Brain pericyte (primary cell): ENCODE measurements at regions not wholly inside any gene's neighbourhood (a gene's known extent, or its start where the extent isn't known, plus 50 kb on each side); places are given as distances from the start of the nearest gene placed in this dataset.

Experiments
- DNase-seq: peaks from one replicate; pipeline ENCODE4 v3.0.0-alpha.2; 2012; ENCODE audit warnings: low read depth, low spot score

DNA sequence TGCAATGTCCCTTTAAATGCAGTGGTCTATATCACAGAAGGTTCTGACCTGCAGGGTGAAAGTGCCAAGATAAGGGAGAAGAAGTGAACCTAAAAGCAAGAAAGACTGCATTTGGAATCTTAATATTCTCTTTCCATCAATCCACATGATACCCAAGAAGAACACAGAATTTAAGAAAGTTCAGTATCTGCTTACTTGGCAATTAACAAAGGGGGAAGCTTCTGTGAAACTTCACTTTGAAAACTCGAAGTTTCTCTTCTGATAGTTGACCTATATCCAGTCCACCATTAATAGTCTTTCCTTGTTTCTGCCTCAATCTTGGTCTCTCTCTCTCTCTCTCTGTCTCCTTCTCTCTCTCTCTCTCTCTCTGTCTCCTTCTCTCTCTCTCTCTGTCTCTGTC lies 592.0 kb downstream of the UTRN start:
- DNase-seq = no peak

DNA sequence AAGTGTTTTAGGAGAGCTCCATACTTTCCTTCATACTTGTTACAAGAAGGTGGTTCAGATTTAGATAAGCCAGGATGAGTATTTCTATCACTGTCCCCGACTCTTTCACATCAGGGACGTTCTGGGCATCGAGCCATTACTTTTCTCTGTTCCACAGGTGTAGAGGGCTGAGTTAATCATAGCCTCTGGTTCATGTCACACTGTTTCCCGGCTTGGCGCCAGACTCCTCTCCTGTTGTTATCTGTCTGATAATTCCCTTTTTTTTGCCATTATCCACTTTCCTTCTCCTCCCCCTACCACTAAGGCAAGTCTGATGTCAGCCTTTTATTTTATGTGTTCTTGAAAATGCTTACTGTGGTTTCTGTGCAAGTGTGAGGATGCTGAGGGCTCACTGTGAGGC lies 593.4 kb downstream of the UTRN start:
- DNase-seq = no peak

DNA sequence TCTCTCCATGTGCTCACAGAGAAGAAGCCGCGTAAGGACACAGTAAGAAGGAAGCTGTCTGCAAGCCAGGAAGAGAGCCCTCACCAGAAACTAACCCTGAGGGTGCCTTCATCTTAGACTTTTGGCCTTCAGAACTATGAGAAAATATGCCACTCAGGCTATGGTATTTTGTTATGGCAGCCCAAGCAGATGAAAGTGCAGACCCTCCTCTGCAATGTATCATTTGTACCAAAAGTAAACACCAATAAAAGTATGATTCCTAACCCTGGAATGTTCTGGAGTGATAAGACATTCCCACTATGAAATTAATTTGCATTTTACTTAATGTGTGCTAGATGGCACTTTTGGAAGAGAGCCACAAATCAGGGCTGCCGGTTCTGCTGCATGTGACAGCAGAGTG lies 594.3 kb downstream of the UTRN start:
- DNase-seq = no peak

DNA sequence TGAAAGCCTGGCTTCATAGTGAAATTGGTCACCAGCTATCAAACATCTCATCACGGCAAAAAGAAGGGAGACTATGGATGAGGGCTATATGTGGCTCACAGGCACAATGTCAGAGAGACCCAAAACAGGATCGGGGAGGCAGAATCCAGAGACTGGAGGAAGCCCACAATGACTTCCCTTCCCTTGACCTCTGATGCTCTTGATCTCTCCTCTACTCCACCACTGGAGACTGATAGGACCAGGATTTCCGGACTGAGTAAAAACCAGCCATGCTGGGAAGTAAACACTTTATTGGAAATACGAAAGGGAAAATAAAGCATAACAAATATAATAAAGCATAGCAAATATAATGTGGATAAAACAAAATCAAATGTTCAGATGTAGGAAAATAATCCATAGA lies 597.3 kb downstream of the UTRN start:
- no peak for DNase-seq

DNA sequence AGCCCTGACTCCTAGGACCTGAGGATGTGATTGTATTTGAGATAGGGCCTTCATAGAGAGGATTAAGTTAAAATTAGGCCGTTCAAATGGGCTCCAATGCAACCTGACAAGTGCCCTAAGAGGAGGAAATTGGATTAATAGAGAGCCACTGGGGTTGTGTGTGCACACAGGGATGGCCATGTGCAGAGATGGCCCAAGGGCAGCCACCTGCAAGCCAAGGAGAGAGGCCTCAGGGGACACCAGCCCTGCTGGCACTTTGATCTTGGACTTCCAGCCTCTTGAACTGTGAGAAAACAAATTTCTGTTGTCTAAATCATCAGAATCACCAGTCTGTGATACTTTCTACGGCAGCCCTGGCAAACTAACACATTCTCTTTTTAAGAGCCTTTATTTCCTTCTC lies 598.8 kb downstream of the UTRN start:
- DNase-seq = no peak

DNA sequence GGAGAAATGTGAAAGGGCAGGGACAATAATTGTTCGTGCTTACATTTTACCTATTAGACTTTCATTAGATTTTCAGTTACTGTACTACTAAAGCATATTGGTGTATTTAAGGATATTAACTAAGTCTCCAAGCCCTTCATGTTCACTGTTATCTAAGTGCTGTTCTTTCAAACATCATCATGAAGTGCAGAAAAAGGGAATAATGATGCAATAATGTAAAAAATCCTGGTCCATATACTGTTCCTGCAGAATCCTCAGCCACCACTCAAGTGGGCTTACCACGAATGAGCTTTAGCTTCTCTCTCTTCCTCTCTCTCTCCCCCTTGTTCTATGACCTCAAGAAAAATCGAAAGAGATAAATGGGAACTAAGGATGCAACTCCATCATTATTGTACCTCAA lies 600.7 kb downstream of the UTRN start:
- no peak for DNase-seq

DNA sequence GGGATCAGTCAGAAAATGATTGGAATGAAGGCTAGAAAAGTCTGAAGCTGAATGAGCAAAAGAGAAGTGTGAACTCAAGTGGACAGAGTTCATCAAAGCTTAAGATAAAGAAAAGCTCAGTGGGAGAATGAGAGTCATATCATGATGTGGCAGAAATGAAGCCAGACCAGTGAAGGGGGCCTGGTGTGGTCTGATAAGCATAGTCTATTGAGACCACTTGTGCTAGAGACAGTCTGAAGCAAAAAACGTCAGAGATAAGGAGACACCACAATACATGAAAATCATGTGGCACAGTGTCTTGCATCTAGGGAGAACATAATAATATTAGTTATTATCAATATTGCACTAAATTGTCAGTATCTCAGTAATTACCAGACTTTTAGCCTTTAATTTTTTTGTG lies 601.5 kb downstream of the UTRN start:
- no peak for DNase-seq

DNA sequence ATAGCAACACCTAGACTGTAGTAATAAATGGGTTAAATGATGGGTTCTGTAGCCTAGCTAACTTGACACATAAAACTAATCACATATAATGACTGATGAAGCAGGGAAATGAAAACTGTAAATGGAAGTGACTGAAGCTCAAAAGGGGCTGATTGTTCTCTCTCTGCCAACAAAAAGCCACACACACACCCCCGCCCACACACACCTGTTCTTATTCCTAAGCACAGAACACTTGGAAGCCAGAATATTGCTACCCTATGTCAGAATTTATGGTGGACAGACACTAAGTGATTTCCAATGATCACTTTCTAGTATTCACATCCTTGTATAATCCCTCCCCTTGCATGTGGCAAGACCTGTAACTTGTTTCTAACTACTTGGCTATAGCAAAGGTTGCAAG lies 603.5 kb downstream of the UTRN start:
- DNase-seq = no peak

DNA sequence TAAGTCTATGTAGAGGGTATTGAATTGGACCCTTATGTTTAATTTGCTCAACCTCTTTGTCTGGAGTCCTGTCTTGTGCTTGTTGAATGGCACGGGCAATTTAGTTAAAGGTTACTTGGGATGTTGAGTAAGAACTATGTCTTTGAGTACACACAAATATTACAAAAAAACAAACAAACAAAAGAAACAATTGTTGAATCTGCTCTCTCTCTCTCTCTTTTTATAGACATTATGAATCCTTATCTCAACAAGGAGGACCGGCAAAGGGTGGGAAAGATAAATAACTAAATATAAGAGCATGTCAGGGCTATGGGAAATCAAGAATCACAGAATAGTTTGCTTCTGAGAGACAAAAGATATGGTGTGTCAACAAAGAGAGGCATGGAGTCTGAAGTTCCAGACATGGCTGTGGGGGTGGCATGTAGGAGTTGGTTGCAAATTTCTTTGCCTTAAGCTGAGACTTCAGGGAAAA lies 608.6 kb downstream of the UTRN start:
- no peak for DNase-seq

DNA sequence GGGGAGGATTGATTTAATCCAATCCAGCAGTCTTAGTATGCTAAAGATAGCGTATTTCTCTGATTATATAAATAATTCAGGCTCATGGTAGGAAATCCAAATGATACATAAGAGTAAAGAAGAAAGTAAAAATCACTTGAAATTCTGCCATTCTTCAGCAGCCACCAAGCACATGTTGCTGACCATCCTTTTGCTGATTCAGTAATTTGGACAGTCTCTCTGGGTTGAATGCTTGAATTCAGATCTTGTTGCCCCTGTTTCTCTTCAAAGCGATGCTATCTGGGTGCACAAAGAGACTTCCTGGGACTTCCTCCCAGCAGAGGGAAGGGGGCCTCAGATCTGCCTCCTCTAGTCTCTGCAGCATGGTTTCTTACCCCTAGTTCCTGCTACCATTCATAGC lies 609.1 kb downstream of the UTRN start:
- DNase-seq = no peak

DNA sequence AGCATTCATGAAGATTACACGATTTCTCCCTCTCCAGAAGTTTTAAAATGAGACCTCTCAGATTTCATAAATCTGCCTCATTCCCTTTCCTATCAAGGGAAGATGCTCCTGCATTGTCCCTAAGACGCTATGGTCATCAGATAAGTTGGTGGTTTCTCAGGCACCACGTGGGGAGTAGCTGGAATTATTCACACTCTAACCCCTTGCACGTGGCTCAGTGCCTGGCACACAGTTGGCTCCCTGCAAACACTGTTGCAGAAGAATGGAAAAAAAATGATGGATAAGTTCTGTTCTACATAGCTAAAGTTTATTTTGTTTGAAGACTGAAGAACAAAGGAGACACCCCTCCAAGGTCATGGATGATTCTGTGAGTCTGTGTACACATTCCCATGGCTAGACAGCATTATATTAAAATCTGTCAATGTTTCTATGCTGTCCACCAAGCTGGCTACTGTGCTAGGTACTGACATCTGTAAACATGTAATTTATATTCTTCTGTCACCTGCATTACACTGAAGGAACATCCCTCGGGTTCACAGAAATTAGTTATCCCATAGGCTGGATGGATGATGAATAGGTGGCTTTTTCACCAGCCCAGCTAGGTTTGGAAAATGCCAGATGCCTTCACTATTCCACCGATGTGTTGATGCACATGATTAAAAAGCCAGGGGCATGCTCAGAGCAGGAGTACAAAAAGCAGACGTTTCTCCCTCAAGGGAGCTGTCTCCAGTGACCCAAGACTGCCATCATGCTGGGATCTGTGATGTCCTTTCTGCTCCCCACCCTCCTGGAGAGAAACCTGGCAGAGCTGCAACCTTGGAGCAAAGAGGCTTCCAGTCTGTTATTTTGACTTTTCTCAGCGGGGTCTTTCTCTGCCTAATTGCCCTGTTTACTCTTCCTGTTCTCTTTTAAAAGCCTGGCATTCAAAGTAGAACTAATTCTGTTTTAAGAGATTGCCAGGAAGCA lies 610.5 kb downstream of the UTRN start:
- no peak for DNase-seq

DNA sequence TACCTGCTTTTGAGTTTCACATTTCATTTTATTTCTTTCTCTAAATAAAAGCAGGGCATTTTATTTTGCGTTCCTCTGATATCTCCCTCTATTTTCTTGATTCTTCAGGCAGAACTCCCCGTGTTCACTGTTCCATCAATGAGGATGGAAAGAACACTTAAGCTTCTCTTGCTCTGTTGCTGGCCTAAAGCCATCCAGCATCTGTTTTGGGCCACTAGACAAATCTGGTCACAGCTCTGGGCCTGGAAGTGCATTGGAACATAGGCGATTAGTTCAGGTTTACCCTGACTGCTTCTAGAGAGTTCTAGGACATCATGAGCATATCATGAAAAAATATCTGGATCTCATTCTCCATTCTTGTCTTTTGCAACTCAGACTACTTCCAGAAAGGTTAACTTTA lies 611.2 kb downstream of the UTRN start:
- DNase-seq = no peak

DNA sequence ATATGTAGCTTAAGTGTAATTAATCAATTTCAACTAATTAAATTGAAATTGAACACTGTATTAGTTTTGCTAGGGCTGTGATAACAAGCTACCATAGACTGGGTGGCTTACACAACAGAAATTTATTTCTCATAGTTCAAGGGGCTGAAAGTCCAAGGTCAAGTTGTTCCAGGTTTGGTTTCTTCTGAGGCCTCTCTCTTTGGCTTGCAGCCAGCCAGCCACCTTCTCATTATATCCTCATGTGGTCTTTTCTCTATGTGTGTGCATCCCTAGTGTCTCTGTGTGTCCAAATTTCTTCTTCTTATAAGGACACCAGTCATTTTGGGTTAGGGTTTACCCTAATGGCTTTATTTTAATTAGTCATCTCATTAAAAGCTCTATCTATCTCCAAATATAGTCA lies 611.7 kb downstream of the UTRN start:
- DNase-seq = no peak

DNA sequence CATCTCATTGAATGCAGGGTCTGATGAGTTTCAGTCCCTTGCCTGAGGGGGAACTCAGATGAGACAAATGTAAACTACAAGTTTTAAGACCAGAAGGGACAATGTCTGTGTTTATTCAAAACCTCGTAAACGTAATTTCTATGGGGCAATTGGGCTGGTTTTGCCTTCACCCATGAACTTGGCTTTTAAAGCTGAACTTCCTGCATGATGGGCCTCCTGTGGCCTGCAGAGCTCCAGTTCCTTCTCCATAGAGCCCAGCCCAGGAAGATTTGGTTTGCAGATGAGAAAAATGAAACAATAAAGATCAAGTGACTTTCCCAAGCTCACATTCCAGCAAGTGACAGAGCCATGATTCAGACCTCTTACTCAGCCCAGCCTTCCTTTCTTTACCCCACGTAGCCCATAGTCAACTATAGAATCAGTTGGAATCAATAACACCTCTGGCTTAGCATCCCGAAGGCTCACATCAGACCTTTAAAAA lies 612.3 kb downstream of the UTRN start:
- DNase-seq = no peak

DNA sequence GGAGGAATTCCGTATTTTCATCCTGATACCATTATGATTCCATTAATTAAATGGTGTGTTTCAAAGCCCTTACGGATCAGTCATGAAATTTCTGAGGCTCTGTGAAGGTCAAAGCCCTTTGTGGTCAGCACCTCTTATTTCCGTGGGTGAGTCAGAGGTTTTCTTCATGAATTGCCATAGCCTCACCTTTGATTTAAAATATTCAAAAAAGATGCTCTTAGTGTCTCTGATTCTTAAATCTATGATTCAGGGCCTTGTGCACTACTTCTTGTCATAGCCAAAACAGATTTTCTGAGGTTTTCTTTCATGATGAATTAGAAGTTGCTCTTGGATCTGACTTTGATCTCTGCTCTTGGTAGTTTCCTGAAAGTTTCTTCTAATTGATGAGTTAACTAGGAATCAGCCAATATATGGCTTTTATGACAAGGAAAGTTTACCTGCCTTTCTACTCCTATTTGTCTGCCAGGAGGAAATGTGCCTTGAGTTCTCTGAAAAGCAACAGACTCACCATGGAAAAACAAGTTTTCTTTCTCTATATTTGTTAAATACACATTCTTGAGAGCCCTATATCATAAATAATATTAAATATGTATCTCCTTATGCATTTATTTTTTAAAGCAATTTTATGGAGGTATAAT lies 613.0 kb downstream of the UTRN start:
- no peak for DNase-seq

DNA sequence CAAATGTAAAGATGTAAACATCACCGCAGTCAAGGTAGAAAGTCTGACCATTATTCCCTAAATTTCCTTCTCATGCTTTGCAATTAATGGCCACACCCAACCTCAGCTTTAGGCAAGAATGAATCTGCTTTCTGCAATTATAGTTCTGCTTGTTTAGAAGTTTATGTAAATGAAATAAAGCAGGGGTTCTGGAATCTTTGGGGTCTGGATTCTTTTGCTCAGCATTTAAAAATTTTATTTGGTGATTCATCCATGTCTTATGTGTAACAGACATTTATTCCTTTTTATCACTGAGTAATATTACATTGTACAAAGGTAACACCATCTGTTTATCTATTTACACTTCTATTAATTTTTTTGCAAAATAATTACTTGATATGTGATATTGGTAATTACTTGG lies 613.6 kb downstream of the UTRN start:
- DNase-seq = no peak

DNA sequence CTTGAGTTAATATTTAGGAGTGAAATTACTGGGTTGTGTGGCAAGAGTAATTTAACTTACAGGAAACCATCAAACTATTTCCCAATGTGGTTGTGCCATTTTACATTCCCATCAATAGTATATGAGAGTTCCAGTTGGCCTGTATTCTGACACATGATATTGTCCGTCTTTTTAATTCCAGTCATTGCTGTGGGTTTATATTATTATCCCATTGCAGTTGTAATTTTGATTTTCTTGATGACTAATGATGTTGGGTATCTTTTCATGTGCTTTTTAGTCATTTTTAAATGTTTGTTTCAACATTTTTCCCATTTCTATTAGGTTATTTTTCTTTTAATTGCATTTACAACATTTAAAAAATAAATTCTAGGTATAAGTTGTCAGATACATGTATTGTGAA lies 614.0 kb downstream of the UTRN start:
- no peak for DNase-seq

DNA sequence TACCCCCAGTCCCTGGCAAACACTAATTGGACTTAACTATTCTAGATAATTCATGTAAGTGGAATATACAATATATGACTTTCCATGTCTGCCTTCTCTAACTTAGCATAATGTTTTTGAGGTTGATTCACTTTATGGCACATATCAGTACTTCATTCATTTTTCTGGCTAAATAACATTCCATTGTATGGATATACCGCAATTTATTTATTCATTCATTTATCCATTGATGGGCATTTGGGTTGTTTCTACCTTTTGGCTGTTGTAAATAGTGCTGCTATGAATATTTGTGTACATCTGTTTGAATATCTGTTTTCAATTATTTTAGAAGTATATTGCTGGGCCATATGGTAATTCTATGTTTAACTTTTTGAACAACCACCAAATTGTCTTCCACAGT lies 616.3 kb downstream of the UTRN start:
- DNase-seq = no peak

DNA sequence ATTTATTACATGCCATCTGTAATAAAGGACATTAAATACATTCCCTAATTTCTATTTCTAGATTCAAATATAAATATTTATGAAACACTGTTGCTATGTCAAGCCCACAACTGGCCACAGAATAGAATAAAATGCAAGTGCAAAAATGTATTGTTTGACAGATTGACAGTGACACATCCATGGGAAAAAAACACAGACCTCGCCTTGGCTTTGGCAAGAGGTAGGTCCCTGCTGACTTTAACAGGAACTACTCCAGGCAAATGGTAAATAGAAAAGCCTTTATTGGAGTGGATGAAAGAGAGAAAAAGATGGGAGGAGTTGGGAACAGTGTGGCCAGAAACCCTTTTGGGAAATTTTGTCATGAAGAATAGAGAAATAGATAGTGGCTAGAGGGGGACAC lies 622.9 kb downstream of the UTRN start:
- no peak for DNase-seq

DNA sequence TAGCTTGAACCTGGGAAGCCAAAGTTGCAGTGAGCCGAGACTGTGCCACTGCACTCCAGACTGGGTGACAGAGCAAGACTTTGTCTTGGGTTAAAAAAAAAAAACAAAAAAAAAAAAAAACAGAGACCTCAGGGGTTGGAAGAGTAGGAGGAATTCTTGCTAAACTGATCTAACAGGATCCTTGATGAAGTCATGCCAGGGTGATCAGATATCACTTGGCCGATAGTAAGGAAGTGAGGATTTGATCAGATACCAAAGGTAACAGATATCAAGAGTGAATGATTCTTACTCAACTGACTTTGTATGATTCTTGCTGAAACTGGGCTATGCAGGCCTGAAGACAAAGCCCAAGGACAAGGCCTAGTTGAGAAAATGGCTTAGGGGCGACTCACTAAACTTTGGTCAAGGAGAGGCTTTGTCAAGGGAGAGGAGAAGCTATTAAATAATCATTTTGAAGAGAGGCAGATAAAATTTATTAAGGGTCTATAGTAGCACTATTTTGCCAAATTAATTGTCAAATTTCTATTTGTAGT lies 624.7 kb downstream of the UTRN start:
- no peak for DNase-seq

DNA sequence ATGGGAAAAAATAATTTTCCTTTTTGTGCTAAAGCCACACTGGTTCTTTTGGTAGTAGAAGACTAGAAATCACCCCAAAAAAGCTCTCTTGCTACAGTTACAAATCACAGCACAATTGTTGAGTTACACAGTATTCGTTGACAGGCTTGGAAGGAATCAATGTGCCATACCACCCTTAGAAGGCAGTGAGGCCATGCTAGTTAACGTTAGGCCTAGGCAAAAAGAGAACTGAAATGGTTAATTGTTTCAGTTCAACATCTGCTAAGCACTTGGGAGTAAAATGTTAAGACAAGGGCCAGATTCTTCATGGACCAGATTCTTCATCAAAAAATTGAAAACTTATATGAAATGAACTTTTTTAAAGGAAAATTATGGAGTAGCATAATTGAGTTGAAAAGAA lies 626.2 kb downstream of the UTRN start:
- no peak for DNase-seq

DNA sequence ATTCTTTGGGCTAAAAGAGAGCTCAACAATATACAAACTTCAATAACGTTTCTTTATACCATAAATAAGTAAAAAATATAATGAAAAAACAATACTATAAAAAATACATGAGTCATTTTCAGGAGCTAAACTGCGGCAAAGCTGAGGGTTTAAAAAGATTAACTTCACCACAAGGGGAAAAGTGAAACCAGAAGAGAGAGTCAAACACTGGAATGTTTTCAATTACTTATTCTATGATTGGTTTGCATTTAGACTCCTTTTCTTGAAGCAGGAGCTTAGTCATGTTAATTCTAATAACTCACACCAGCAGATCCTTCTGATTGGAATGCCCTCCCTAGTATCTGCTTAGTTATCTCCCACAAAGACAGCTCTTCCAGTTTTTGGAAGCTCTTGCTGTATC lies 627.3 kb downstream of the UTRN start:
- DNase-seq = peak; percentile 12

DNA sequence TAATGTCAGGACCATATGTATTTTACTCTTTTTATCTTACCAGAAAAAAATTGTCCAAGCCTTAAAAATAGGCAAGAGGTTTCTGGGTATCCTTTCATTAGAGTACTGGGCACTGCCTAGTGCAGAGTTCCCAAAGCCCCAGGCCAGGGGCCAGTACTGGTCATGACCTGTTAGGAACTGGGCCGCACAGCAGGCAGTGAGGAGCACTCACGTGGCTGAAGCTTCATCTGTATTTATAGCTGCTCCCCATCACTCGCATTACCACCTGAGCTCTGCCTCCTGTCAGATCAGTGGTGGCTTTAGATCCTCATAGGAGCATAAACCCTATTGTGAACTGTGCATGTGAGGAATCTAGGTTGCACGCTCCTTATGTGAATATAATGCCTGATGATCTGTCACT lies 632.9 kb downstream of the UTRN start:
- no peak for DNase-seq
